ENCODE measurements at regions not wholly inside any gene's neighbourhood (a gene's known extent, or its start where the extent isn't known, plus 50 kb on each side); places are given as distances from the start of the nearest gene placed in this dataset.

- Histone ChIP-seq H3K36me3 (ENCODE audit: control insufficient read depth in 2 of 2, insufficient read depth in 2 of 2, low read length in 2 of 2) (no peaks in the 10 kb centered on the region), H3K9me3 (ENCODE audit: control insufficient read depth in 2 of 2, low read length in 2 of 2) (peaks cover 0 to 2% of the 10 kb centered on the region in 2 donors), H3K27ac (ENCODE audit: low read depth in 2 of 2, low read length in 2 of 2) (no peak overlapping the region), H3K27me3 (ENCODE audit: control insufficient read depth in 2 of 2, insufficient read depth in 2 of 2, low read length in 2 of 2) (no peaks in the 10 kb centered on the region), H3K4me1 (ENCODE audit: control insufficient read depth in 2 of 2, insufficient read depth in 2 of 2, low read length in 2 of 2) (no peaks in the 10 kb centered on the region), H3K9ac (ENCODE audit: low read depth in 1 of 2, low read length in 2 of 2) (no peak overlapping the region), H3K4me3 (ENCODE audit: low read length in 2 of 2) (no peak overlapping the region)
Measured at GRCh38 chr18:55706898-55707297, 118.9 kb upstream of the TCF4 start.

GRCh38 chr18:55699233-55699765 is 111.3 kb upstream of the TCF4 start:
- no peak overlapping the region for H3K4me3 ChIP-seq (ENCODE audit: low read length in 2 of 2)
- no peak overlapping the region for H3K9ac ChIP-seq (ENCODE audit: low read depth in 1 of 2, low read length in 2 of 2)
- H3K27ac ChIP-seq (ENCODE audit: low read depth in 2 of 2, low read length in 2 of 2): no peak overlapping the region
- H3K4me1 ChIP-seq (ENCODE audit: control insufficient read depth in 2 of 2, insufficient read depth in 2 of 2, low read length in 2 of 2): no peaks in the 10 kb centered on the region
- no peaks in the 10 kb centered on the region for H3K9me3 ChIP-seq (ENCODE audit: control insufficient read depth in 2 of 2, low read length in 2 of 2)
- no peaks in the 10 kb centered on the region for H3K27me3 ChIP-seq (ENCODE audit: control insufficient read depth in 2 of 2, insufficient read depth in 2 of 2, low read length in 2 of 2)
- no peaks in the 10 kb centered on the region for H3K36me3 ChIP-seq (ENCODE audit: control insufficient read depth in 2 of 2, insufficient read depth in 2 of 2, low read length in 2 of 2)

- Histone ChIP-seq H3K4me3 (ENCODE audit: low read length in 2 of 2) (no peak overlapping the region), H3K27me3 (ENCODE audit: control insufficient read depth in 2 of 2, insufficient read depth in 2 of 2, low read length in 2 of 2) (no peaks in the 10 kb centered on the region), H3K27ac (ENCODE audit: low read depth in 2 of 2, low read length in 2 of 2) (no peak overlapping the region), H3K9ac (ENCODE audit: low read depth in 1 of 2, low read length in 2 of 2) (no peak overlapping the region), H3K9me3 (ENCODE audit: control insufficient read depth in 2 of 2, low read length in 2 of 2) (no peaks in the 10 kb centered on the region), H3K36me3 (ENCODE audit: control insufficient read depth in 2 of 2, insufficient read depth in 2 of 2, low read length in 2 of 2) (no peaks in the 10 kb centered on the region), H3K4me1 (ENCODE audit: control insufficient read depth in 2 of 2, insufficient read depth in 2 of 2, low read length in 2 of 2) (no peaks in the 10 kb centered on the region)
Measured at GRCh38 chr18:55696811-55697210, 108.8 kb upstream of the TCF4 start.

GRCh38 chr18:55695091-55695490 is 107.1 kb upstream of the TCF4 start:
- Histone ChIP-seq H3K27me3 (ENCODE audit: control insufficient read depth in 2 of 2, insufficient read depth in 2 of 2, low read length in 2 of 2) (no peaks in the 10 kb centered on the region), H3K4me3 (ENCODE audit: low read length in 2 of 2) (no peak overlapping the region), H3K36me3 (ENCODE audit: control insufficient read depth in 2 of 2, insufficient read depth in 2 of 2, low read length in 2 of 2) (no peaks in the 10 kb centered on the region), H3K9me3 (ENCODE audit: control insufficient read depth in 2 of 2, low read length in 2 of 2) (no peaks in the 10 kb centered on the region), H3K4me1 (ENCODE audit: control insufficient read depth in 2 of 2, insufficient read depth in 2 of 2, low read length in 2 of 2) (no peaks in the 10 kb centered on the region), H3K9ac (ENCODE audit: low read depth in 1 of 2, low read length in 2 of 2) (no peak overlapping the region), H3K27ac (ENCODE audit: low read depth in 2 of 2, low read length in 2 of 2) (no peak overlapping the region)

GRCh38 chr18:55694291-55694690 is 106.3 kb upstream of the TCF4 start:
- Histone ChIP-seq H3K36me3 (ENCODE audit: control insufficient read depth in 2 of 2, insufficient read depth in 2 of 2, low read length in 2 of 2) (no peaks in the 10 kb centered on the region), H3K4me1 (ENCODE audit: control insufficient read depth in 2 of 2, insufficient read depth in 2 of 2, low read length in 2 of 2) (no peaks in the 10 kb centered on the region), H3K27ac (ENCODE audit: low read depth in 2 of 2, low read length in 2 of 2) (no peak overlapping the region), H3K27me3 (ENCODE audit: control insufficient read depth in 2 of 2, insufficient read depth in 2 of 2, low read length in 2 of 2) (no peaks in the 10 kb centered on the region), H3K4me3 (ENCODE audit: low read length in 2 of 2) (no peak overlapping the region), H3K9me3 (ENCODE audit: control insufficient read depth in 2 of 2, low read length in 2 of 2) (no peaks in the 10 kb centered on the region), H3K9ac (ENCODE audit: low read depth in 1 of 2, low read length in 2 of 2) (no peak overlapping the region)

GRCh38 chr18:55688030-55688429 is 100.0 kb upstream of the TCF4 start:
- H3K9me3 ChIP-seq (ENCODE audit: control insufficient read depth in 2 of 2, low read length in 2 of 2): no peaks in the 10 kb centered on the region

GRCh38 chr18:55687106-55687505 is 99.1 kb upstream of the TCF4 start:
- no peaks in the 10 kb centered on the region for H3K36me3 ChIP-seq (ENCODE audit: control insufficient read depth in 2 of 2, insufficient read depth in 2 of 2, low read length in 2 of 2)
- H3K27ac ChIP-seq (ENCODE audit: low read depth in 2 of 2, low read length in 2 of 2): no peak overlapping the region
- no peak overlapping the region for H3K4me3 ChIP-seq (ENCODE audit: low read length in 2 of 2)
- no peaks in the 10 kb centered on the region for H3K27me3 ChIP-seq (ENCODE audit: control insufficient read depth in 2 of 2, insufficient read depth in 2 of 2, low read length in 2 of 2)
- H3K9me3 ChIP-seq (ENCODE audit: control insufficient read depth in 2 of 2, low read length in 2 of 2): no peaks in the 10 kb centered on the region
- H3K9ac ChIP-seq (ENCODE audit: low read depth in 1 of 2, low read length in 2 of 2): no peak overlapping the region
- H3K4me1 ChIP-seq (ENCODE audit: control insufficient read depth in 2 of 2, insufficient read depth in 2 of 2, low read length in 2 of 2): no peaks in the 10 kb centered on the region

More at GRCh38 chr18:55688030-55688429, 100.0 kb upstream of the TCF4 start:
- no peaks in the 10 kb centered on the region for H3K27me3 ChIP-seq (ENCODE audit: control insufficient read depth in 2 of 2, insufficient read depth in 2 of 2, low read length in 2 of 2)
- no peak overlapping the region for H3K4me3 ChIP-seq (ENCODE audit: low read length in 2 of 2)
- no peak overlapping the region for H3K9ac ChIP-seq (ENCODE audit: low read depth in 1 of 2, low read length in 2 of 2)
- H3K36me3 ChIP-seq (ENCODE audit: control insufficient read depth in 2 of 2, insufficient read depth in 2 of 2, low read length in 2 of 2): no peaks in the 10 kb centered on the region
- H3K4me1 ChIP-seq (ENCODE audit: control insufficient read depth in 2 of 2, insufficient read depth in 2 of 2, low read length in 2 of 2): no peaks in the 10 kb centered on the region
- H3K27ac ChIP-seq (ENCODE audit: low read depth in 2 of 2, low read length in 2 of 2): no peak overlapping the region

- Histone ChIP-seq H3K27me3 (ENCODE audit: control insufficient read depth in 2 of 2, insufficient read depth in 2 of 2, low read length in 2 of 2) (no peaks in the 10 kb centered on the region), H3K27ac (ENCODE audit: low read depth in 2 of 2, low read length in 2 of 2) (no peak overlapping the region), H3K9me3 (ENCODE audit: control insufficient read depth in 2 of 2, low read length in 2 of 2) (peaks cover 0 to 2% of the 10 kb centered on the region in 2 donors), H3K36me3 (ENCODE audit: control insufficient read depth in 2 of 2, insufficient read depth in 2 of 2, low read length in 2 of 2) (no peaks in the 10 kb centered on the region), H3K4me1 (ENCODE audit: control insufficient read depth in 2 of 2, insufficient read depth in 2 of 2, low read length in 2 of 2) (no peaks in the 10 kb centered on the region), H3K4me3 (ENCODE audit: low read length in 2 of 2) (no peak overlapping the region), H3K9ac (ENCODE audit: low read depth in 1 of 2, low read length in 2 of 2) (no peak overlapping the region)
Measured at GRCh38 chr18:55685638-55686037, 97.6 kb upstream of the TCF4 start.

GRCh38 chr18:55672574-55673361 is 84.8 kb upstream of the TCF4 start:
- Histone ChIP-seq H3K9ac (ENCODE audit: low read depth in 1 of 2, low read length in 2 of 2) (no peak overlapping the region), H3K9me3 (ENCODE audit: control insufficient read depth in 2 of 2, low read length in 2 of 2) (no peaks in the 10 kb centered on the region), H3K27me3 (ENCODE audit: control insufficient read depth in 2 of 2, insufficient read depth in 2 of 2, low read length in 2 of 2) (no peaks in the 10 kb centered on the region), H3K36me3 (ENCODE audit: control insufficient read depth in 2 of 2, insufficient read depth in 2 of 2, low read length in 2 of 2) (no peaks in the 10 kb centered on the region), H3K27ac (ENCODE audit: low read depth in 2 of 2, low read length in 2 of 2) (no peak overlapping the region), H3K4me1 (ENCODE audit: control insufficient read depth in 2 of 2, insufficient read depth in 2 of 2, low read length in 2 of 2) (no peaks in the 10 kb centered on the region), H3K4me3 (ENCODE audit: low read length in 2 of 2) (no peak overlapping the region)

GRCh38 chr18:55665506-55665905 is 77.5 kb upstream of the TCF4 start:
- Histone ChIP-seq H3K9ac (ENCODE audit: low read depth in 1 of 2, low read length in 2 of 2) (no peak overlapping the region), H3K4me1 (ENCODE audit: control insufficient read depth in 2 of 2, insufficient read depth in 2 of 2, low read length in 2 of 2) (no peaks in the 10 kb centered on the region), H3K27me3 (ENCODE audit: control insufficient read depth in 2 of 2, insufficient read depth in 2 of 2, low read length in 2 of 2) (no peaks in the 10 kb centered on the region), H3K27ac (ENCODE audit: low read depth in 2 of 2, low read length in 2 of 2) (no peak overlapping the region), H3K9me3 (ENCODE audit: control insufficient read depth in 2 of 2, low read length in 2 of 2) (no peaks in the 10 kb centered on the region), H3K36me3 (ENCODE audit: control insufficient read depth in 2 of 2, insufficient read depth in 2 of 2, low read length in 2 of 2) (no peaks in the 10 kb centered on the region), H3K4me3 (ENCODE audit: low read length in 2 of 2) (no peak overlapping the region)
